Activated B cell treated with CpG ODN at 0.5 μM for 24 hours (primary cell): ENCODE measurements at regions not wholly inside any gene's neighbourhood (a gene's known extent, or its start where the extent isn't known, plus 50 kb on each side); places are given as distances from the start of the nearest gene placed in this dataset.

ENCODE experiments used
- ATAC-seq: fragments of 200-7000 bp; cut with Tn5 transposase; one replicate; pipeline ENCODE4 v1.10.0; 2021; ENCODE audit warnings: low read depth, mild to moderate bottlenecking, moderate library complexity
- CTCF ChIA-PET: fragments of 350-600 bp; sonication (Branson Sonifier 250); formaldehyde crosslinking; loops from one replicate; lab custom pipeline; 2021; ENCODE audit warnings: antibody characterized with exemption; lab: Charles Lee
- POLR2A ChIA-PET: fragments of 350-600 bp; sonication (Branson Sonifier 250); formaldehyde crosslinking; loops from one replicate; lab custom pipeline; 2021; ENCODE audit warnings: antibody characterized with exemption; lab: Charles Lee
- DNase-seq: peaks from one replicate; pipeline ENCODE4 v3.0.0; 2022
- H3K27ac Mint-ChIP-seq: one replicate; pipeline ENCODE4 v1.8.0; 2020; ENCODE audit warnings: mixed read lengths
- H3K27me3 Mint-ChIP-seq: one replicate; pipeline ENCODE4 v1.8.0; 2021; ENCODE audit warnings: mixed read lengths
- H3K36me3 Mint-ChIP-seq: one replicate; pipeline ENCODE4 v1.8.0; 2021; ENCODE audit warnings: low read depth, mixed read lengths
- H3K4me1 Mint-ChIP-seq: one replicate; pipeline ENCODE4 v1.8.0; 2021; ENCODE audit warnings: mixed read lengths
- H3K4me3 Mint-ChIP-seq: one replicate; pipeline ENCODE4 v1.8.0; 2020; ENCODE audit warnings: mild to moderate bottlenecking, mixed read lengths
- H3K9me3 Mint-ChIP-seq: one replicate; pipeline ENCODE4 v1.8.0; 2020; ENCODE audit warnings: mixed read lengths
- intact Hi-C: fragments of 100-400 bp; cut with micrococcal nuclease; formaldehyde crosslinking; loops from one replicate; pipeline ENCODE4 v1.15.1; 2024
- TF ChIP-seq, protein P1 (sequence below): fragments of 200-600 bp; IDR thresholded peaks from one replicate; pipeline ENCODE4 v1.8.0; 2022; ENCODE audit warnings: antibody characterized with exemption, mild to moderate bottlenecking

DNA sequence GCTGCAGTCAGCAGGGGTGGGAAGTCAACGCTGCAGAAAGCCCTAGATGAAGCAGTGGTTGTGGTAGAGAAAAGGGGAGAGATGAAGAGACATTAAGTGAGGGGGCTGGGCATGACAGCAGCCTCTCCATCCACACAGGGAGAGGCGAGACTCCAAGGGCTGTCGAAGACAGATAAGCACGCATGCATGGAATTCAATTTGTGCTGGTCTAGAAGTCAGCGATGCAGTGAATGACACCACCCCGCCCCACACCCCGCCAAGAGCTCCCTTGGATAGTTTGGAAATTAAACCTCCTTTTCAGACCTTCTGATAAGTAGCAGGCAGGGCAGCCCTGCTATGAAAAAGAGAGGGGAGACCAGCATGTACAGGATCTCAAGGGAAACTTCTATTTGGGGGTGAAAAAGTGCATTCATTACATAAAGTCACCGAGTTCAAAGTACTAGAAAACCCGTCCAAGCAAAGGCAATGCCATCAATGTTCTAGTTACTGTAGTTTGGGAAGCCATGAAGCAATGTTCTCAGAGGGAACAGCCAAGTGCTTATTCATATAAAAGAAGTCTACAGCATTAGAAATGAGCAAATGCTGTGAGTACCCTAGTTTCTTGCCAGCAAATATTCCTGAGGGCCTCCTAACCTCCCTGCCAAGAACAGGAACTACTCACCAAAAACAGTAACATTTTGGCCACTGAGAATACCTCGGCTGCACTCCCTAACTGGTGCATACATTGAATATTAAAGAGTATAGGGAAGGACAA, 152.3 kb upstream of the ANXA10 start:
- no peak overlapping the region for H3K4me3 Mint-ChIP-seq
- no peak for DNase-seq
- no peak overlapping the region for H3K27ac Mint-ChIP-seq
- H3K36me3 Mint-ChIP-seq = no peaks in the 10 kb centered on the region
- ChIA-PET POLR2A (no interaction called here), CTCF (no interaction called here)
- no peaks in the 10 kb centered on the region for H3K9me3 Mint-ChIP-seq
- intact Hi-C loops = no loop called here
- TF ChIP-seq, protein P1, sequence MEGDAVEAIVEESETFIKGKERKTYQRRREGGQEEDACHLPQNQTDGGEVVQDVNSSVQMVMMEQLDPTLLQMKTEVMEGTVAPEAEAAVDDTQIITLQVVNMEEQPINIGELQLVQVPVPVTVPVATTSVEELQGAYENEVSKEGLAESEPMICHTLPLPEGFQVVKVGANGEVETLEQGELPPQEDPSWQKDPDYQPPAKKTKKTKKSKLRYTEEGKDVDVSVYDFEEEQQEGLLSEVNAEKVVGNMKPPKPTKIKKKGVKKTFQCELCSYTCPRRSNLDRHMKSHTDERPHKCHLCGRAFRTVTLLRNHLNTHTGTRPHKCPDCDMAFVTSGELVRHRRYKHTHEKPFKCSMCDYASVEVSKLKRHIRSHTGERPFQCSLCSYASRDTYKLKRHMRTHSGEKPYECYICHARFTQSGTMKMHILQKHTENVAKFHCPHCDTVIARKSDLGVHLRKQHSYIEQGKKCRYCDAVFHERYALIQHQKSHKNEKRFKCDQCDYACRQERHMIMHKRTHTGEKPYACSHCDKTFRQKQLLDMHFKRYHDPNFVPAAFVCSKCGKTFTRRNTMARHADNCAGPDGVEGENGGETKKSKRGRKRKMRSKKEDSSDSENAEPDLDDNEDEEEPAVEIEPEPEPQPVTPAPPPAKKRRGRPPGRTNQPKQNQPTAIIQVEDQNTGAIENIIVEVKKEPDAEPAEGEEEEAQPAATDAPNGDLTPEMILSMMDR = no peak
- no peaks in the 10 kb centered on the region for H3K4me1 Mint-ChIP-seq
- H3K27me3 Mint-ChIP-seq = no peaks in the 10 kb centered on the region
- ATAC-seq = no peak

DNA sequence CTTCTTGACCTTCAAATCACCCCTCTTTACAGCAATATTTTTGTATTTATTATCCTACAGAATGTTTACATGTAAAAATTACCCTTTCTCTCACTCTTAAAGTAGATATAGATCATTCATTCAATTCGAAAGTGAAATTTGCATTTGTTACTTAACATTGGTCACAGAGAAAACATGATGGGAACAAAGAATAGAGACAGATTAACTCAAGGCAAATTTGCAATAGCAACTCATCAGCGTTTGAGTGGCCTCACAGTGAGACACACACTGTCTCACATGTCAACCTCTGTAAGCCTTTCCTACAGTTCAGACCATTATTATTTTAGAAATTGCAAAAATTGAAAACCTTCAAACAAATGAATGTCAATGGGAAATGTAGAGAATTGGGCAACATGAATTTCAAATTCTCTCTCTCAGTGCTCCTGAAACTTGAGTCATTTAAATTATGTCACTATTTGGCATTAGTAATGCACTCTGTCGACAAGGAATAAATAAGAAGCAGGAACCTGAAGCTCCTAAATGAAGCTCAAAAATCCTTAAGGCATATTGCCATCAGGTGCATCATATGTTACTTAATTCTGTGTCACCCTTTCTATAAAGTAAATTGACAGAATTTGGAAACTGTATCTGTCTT, 148.3 kb upstream of the ANXA10 start:
- H3K9me3 Mint-ChIP-seq = peaks cover 5% of the 10 kb centered on the region
- no peak overlapping the region for H3K4me3 Mint-ChIP-seq
- no peaks in the 10 kb centered on the region for H3K27me3 Mint-ChIP-seq
- DNase-seq = no peak
- intact Hi-C loops = no loop called here
- POLR2A ChIA-PET = no interaction called here
- H3K27ac Mint-ChIP-seq = no peak overlapping the region
- ATAC-seq = no peak
- CTCF ChIA-PET = no interaction called here
- no peaks in the 10 kb centered on the region for H3K36me3 Mint-ChIP-seq
- no peaks in the 10 kb centered on the region for H3K4me1 Mint-ChIP-seq
- TF ChIP-seq, protein P1 = no peak

DNA sequence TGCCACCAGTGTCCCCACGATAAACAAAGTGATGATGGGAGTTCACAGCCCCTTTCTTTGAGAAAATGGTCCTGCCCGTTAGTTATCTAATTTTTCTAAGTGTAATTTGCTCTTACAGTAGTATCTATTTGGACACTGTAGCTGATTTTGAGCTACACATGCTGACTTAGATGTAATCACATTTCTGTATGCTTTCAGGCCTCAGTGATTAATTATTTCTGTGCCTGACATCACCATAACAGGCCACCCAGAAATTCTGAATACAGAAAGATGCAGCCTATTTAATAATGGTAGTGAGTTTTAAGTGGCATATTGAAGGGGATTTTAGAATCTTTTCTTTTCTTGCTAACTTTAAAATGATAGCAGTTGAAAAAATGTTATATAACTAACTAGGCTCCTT, 147.6 kb upstream of the ANXA10 start:
- no peak overlapping the region for H3K4me3 Mint-ChIP-seq
- CTCF ChIA-PET = no interaction called here
- no peaks in the 10 kb centered on the region for H3K4me1 Mint-ChIP-seq
- TF ChIP-seq, protein P1 = no peak
- H3K27ac Mint-ChIP-seq = no peak overlapping the region
- DNase-seq (no peak), ATAC-seq (no peak)
- H3K36me3 Mint-ChIP-seq = no peaks in the 10 kb centered on the region
- peaks cover 6% of the 10 kb centered on the region for H3K9me3 Mint-ChIP-seq
- H3K27me3 Mint-ChIP-seq = no peaks in the 10 kb centered on the region
- intact Hi-C loops = no loop called here
- POLR2A ChIA-PET = no interaction called here

DNA sequence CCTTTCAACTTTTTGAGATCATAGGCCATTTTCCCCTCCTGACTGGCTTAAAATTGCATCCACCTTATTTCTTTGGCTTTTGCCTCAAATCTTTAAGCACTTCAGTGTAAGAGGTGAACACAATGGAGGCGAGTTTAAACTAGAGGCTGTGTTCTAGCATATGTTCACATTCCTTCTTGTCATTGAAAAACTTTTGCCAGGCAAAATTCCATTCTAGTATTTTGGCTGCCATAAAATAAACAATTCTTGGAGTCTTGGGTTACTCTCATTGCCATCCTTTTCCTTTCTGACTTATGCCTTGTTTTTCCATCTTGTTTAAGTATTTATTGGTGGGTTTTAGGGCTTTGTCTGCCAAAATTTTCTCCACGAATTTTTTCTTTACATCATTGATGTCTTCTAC, 137.3 kb upstream of the ANXA10 start:
- no peaks in the 10 kb centered on the region for H3K27me3 Mint-ChIP-seq
- no peaks in the 10 kb centered on the region for H3K4me1 Mint-ChIP-seq
- H3K27ac Mint-ChIP-seq = no peak overlapping the region
- TF ChIP-seq, protein P1 = no peak
- H3K4me3 Mint-ChIP-seq = no peak overlapping the region
- peaks cover 37% of the 10 kb centered on the region for H3K9me3 Mint-ChIP-seq
- CTCF ChIA-PET = no interaction called here
- H3K36me3 Mint-ChIP-seq = no peaks in the 10 kb centered on the region
- POLR2A ChIA-PET = no interaction called here
- DNase-seq (no peak), ATAC-seq (no peak)
- intact Hi-C loops = no loop called here

DNA sequence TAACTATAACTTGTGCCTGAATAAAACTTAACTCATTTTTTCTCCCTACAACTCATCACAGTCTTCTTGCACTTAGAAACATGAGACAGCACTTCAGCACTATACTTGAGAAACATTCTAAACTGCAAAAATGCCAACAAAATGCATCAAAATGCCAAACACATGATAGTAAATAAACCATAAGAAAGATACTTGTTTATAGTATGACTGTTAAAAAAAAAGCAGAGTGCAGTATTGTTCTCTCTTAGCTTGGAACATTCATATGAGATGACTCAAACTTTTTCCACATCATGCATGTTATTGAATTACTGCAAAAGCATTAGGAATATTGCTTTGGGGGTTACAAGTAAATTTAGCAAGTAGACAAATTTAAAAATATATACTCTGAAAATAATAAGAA, 135.7 kb upstream of the ANXA10 start:
- ATAC-seq (no peak), DNase-seq (no peak)
- Mint-ChIP-seq H3K9me3 (peaks cover 32% of the 10 kb centered on the region), H3K4me1 (no peaks in the 10 kb centered on the region), H3K4me3 (no peak overlapping the region), H3K36me3 (no peaks in the 10 kb centered on the region), H3K27me3 (no peaks in the 10 kb centered on the region), H3K27ac (no peak overlapping the region)
- ChIA-PET POLR2A (no interaction called here), CTCF (no interaction called here)
- intact Hi-C loops = no loop called here
- TF ChIP-seq, protein P1 = no peak
